ENCODE measurements at regions not wholly inside any gene's neighbourhood (a gene's known extent, or its start where the extent isn't known, plus 50 kb on each side); places are given as distances from the start of the nearest gene placed in this dataset.

DNA sequence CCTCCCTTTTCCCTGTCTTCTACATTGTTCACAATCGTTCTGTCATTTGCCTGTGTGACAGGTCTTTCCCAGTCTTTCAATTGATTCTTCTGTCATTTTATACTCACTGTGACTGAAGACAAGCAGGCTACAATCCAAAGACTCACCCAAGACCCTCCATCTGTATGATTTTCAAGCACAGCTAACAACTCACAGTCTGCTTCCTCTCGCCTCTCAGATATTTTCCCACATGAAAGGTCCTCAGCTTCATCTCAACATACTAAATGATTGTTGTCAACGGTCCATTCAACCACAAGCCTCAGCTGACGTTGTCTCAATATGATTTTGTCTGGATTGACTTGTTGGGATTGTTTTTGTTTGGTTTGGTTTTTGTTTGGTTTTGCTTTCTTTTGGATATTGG lies 346.5 kb downstream of the NFIB start:
- no peaks in the 10 kb centered on the region for H3K27me3 ChIP-seq (replicated peaks; ENCODE audit: insufficient read depth, low read depth, low read length, poor library complexity)
- H3K27ac ChIP-seq (ENCODE audit: low read depth, low read length, poor library complexity, severe bottlenecking) = no peak overlapping the region
- no peak for TF ChIP-seq EZH2 (IDR thresholded peaks at IDR 0.05; ENCODE audit: borderline replicate concordance, low read depth, low read length, poor library complexity, severe bottlenecking)
- TF ChIP-seq, protein P1, sequence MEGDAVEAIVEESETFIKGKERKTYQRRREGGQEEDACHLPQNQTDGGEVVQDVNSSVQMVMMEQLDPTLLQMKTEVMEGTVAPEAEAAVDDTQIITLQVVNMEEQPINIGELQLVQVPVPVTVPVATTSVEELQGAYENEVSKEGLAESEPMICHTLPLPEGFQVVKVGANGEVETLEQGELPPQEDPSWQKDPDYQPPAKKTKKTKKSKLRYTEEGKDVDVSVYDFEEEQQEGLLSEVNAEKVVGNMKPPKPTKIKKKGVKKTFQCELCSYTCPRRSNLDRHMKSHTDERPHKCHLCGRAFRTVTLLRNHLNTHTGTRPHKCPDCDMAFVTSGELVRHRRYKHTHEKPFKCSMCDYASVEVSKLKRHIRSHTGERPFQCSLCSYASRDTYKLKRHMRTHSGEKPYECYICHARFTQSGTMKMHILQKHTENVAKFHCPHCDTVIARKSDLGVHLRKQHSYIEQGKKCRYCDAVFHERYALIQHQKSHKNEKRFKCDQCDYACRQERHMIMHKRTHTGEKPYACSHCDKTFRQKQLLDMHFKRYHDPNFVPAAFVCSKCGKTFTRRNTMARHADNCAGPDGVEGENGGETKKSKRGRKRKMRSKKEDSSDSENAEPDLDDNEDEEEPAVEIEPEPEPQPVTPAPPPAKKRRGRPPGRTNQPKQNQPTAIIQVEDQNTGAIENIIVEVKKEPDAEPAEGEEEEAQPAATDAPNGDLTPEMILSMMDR (conservative IDR thresholded peaks at IDR 0.05; ENCODE audit: low read depth, low read length) = no peak
- ChIA-PET CTCF (no interaction called here), POLR2A (ENCODE audit: low non-redundant PET) (no interaction called here)
- no peaks in the 10 kb centered on the region for H3K9me3 ChIP-seq (ENCODE audit: low read depth, low read length, poor library complexity, severe bottlenecking)
- BruUV-seq (replicated peaks) = no TSS peak
- no peaks in the 10 kb centered on the region for H3K4me1 ChIP-seq (ENCODE audit: insufficient read depth, low read length, poor library complexity, severe bottlenecking)
- intact Hi-C loops (cut with micrococcal nuclease; ENCODE audit: unreplicated experiment) = no loop called here
- DNase-seq (ENCODE audit: low spot score) = no peak
- H3K4me3 ChIP-seq (ENCODE audit: low read depth, low read length, poor library complexity, severe bottlenecking) = no peak overlapping the region
- H3K36me3 ChIP-seq (ENCODE audit: insufficient read depth, low read length, poor library complexity, severe bottlenecking) = no peaks in the 10 kb centered on the region

GRCh38 chr9:13967011-13967410 lies 346.9 kb downstream of the NFIB start:
- Histone ChIP-seq H3K4me3 (ENCODE audit: low read depth, low read length, poor library complexity, severe bottlenecking) (no peak overlapping the region), H3K36me3 (ENCODE audit: insufficient read depth, low read length, poor library complexity, severe bottlenecking) (no peaks in the 10 kb centered on the region), H3K4me1 (ENCODE audit: insufficient read depth, low read length, poor library complexity, severe bottlenecking) (no peaks in the 10 kb centered on the region), H3K9me3 (ENCODE audit: low read depth, low read length, poor library complexity, severe bottlenecking) (no peaks in the 10 kb centered on the region), H3K27me3 (replicated peaks; ENCODE audit: insufficient read depth, low read depth, low read length, poor library complexity) (no peaks in the 10 kb centered on the region), H3K27ac (ENCODE audit: low read depth, low read length, poor library complexity, severe bottlenecking) (no peak overlapping the region)
- TF ChIP-seq EZH2 (IDR thresholded peaks at IDR 0.05; ENCODE audit: borderline replicate concordance, low read depth, low read length, poor library complexity, severe bottlenecking) = no peak
- TF ChIP-seq, protein P1 (conservative IDR thresholded peaks at IDR 0.05; ENCODE audit: low read depth, low read length) = no peak
- POLR2A ChIA-PET (ENCODE audit: low non-redundant PET) = no interaction called here
- intact Hi-C loops (cut with micrococcal nuclease; ENCODE audit: unreplicated experiment) = no loop called here
- no peak for DNase-seq (ENCODE audit: low spot score)
- CTCF ChIA-PET = no interaction called here
- no TSS peak for BruUV-seq (replicated peaks)

GRCh38 chr9:13963005-13963653 lies 350.8 kb downstream of the NFIB start:
- no peak for DNase-seq (ENCODE audit: low spot score)
- H3K4me1 ChIP-seq (ENCODE audit: insufficient read depth, low read length, poor library complexity, severe bottlenecking) = no peaks in the 10 kb centered on the region
- no peak overlapping the region for H3K27ac ChIP-seq (ENCODE audit: low read depth, low read length, poor library complexity, severe bottlenecking)
- no peaks in the 10 kb centered on the region for H3K36me3 ChIP-seq (ENCODE audit: insufficient read depth, low read length, poor library complexity, severe bottlenecking)
- CTCF ChIA-PET = no interaction called here
- intact Hi-C loops (cut with micrococcal nuclease; ENCODE audit: unreplicated experiment) = no loop called here
- POLR2A ChIA-PET (ENCODE audit: low non-redundant PET) = no interaction called here
- H3K27me3 ChIP-seq (replicated peaks; ENCODE audit: insufficient read depth, low read depth, low read length, poor library complexity) = no peaks in the 10 kb centered on the region
- no peaks in the 10 kb centered on the region for H3K9me3 ChIP-seq (ENCODE audit: low read depth, low read length, poor library complexity, severe bottlenecking)
- no TSS peak for BruUV-seq (replicated peaks)
- no peak overlapping the region for H3K4me3 ChIP-seq (ENCODE audit: low read depth, low read length, poor library complexity, severe bottlenecking)
- TF ChIP-seq, protein P1 (conservative IDR thresholded peaks at IDR 0.05; ENCODE audit: low read depth, low read length) = no peak
- no peak for TF ChIP-seq EZH2 (IDR thresholded peaks at IDR 0.05; ENCODE audit: borderline replicate concordance, low read depth, low read length, poor library complexity, severe bottlenecking)

Measured in A673 (cell line).